Body of pancreas (tissue), 4 donors: ENCODE measurements at regions not wholly inside any gene's neighbourhood (a gene's known extent, or its start where the extent isn't known, plus 50 kb on each side); places are given as distances from the start of the nearest gene placed in this dataset.

ENCODE experiments used
- CTCF ChIP-seq, 7 experiments: fragments of 450-650 bp in 4 of 7; fragments of 200-600 bp in 3 of 7; sonication (generic) in 3 of 7; IDR thresholded peaks; one replicate each; pipeline ENCODE4 v1.5.1; 2016 to 2019; ENCODE audit warnings: antibody characterized with exemption in 7 of 7
- POLR2A ChIP-seq, 3 donors: fragments of 450-650 bp; IDR thresholded peaks; one replicate each; pipeline ENCODE4 v1.6.1; 2016; ENCODE audit warnings: antibody characterized with exemption in 3 of 3, mild to moderate bottlenecking in 2 of 3

GRCh38 chr6:99743647-99744046 lies 137.0 kb downstream of the PRDM13 start:
- TF ChIP-seq CTCF (IDR thresholded peaks at IDR 0.05) (no peak), POLR2A (IDR thresholded peaks at IDR 0.05) (no peak)
